ENCODE measurements at regions not wholly inside any gene's neighbourhood (a gene's known extent, or its start where the extent isn't known, plus 50 kb on each side); places are given as distances from the start of the nearest gene placed in this dataset.

DNA sequence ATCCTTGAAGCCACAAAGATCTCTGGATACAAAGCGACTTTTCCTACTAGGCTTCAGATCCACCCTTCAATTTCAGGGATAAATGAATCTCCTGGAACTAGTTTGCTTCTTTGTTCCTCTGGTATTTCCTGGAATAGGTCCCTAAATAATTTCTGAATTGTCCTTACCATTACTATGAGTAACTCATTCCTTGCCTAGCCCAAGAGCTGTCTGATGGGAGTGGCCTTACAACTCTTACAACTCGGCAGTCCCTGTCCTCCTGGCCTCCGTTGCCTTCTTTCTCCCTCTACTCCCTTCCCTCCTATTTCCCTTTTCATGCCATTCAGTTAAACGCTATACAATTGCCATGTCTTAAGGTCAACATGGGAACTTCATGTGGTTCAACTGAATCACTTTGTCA is 98.2 kb upstream of the FHL2 start:
- TF ChIP-seq TAF1 (IDR thresholded peaks at IDR 0.05; ENCODE audit: low read depth): no peak
- TF ChIP-seq, protein P1, sequence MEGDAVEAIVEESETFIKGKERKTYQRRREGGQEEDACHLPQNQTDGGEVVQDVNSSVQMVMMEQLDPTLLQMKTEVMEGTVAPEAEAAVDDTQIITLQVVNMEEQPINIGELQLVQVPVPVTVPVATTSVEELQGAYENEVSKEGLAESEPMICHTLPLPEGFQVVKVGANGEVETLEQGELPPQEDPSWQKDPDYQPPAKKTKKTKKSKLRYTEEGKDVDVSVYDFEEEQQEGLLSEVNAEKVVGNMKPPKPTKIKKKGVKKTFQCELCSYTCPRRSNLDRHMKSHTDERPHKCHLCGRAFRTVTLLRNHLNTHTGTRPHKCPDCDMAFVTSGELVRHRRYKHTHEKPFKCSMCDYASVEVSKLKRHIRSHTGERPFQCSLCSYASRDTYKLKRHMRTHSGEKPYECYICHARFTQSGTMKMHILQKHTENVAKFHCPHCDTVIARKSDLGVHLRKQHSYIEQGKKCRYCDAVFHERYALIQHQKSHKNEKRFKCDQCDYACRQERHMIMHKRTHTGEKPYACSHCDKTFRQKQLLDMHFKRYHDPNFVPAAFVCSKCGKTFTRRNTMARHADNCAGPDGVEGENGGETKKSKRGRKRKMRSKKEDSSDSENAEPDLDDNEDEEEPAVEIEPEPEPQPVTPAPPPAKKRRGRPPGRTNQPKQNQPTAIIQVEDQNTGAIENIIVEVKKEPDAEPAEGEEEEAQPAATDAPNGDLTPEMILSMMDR (IDR thresholded peaks at IDR 0.05; ENCODE audit: poor library complexity, severe bottlenecking): no peak
